ENCODE measurements at regions not wholly inside any gene's neighbourhood (a gene's known extent, or its start where the extent isn't known, plus 50 kb on each side); places are given as distances from the start of the nearest gene placed in this dataset.

- DNase-seq (ENCODE audit: low spot score) = no peak
- Histone ChIP-seq H2AK5ac (ENCODE audit: low read depth, low read length) (no peak overlapping the region), H2BK15ac (ENCODE audit: low read length) (no peak overlapping the region), H3K27ac (replicated peaks; ENCODE audit: low read length) (no peak overlapping the region), H2AFZ (ENCODE audit: low read length) (no peak overlapping the region), H3K36me3 (replicated peaks in 1 of 2; ENCODE audit: control insufficient read depth in 2 of 2, insufficient read depth in 2 of 2, low read length in 2 of 2) (no peaks in the 10 kb centered on the region), H4K8ac (ENCODE audit: low read depth, low read length) (no peak overlapping the region), H2BK12ac (ENCODE audit: low read length) (no peak overlapping the region), H3K18ac (ENCODE audit: low read length) (peak overlapping the region; percentile 87), H3K9ac (ENCODE audit: low read depth, low read length, poor library complexity) (no peak overlapping the region), H3K14ac (ENCODE audit: low read length) (no peak overlapping the region), H2BK5ac (ENCODE audit: low read length) (no peak overlapping the region), H4K91ac (ENCODE audit: low read depth, low read length, poor library complexity) (no peak overlapping the region), H3K79me1 (ENCODE audit: low read depth, low read length) (no peaks in the 10 kb centered on the region), H3K4me1 (ENCODE audit: control insufficient read depth in 2 of 2, insufficient read depth in 1 of 2, low read depth in 1 of 2, low read length in 2 of 2) (no peaks in the 10 kb centered on the region), H3K9me3 (replicated peaks in 1 of 2; ENCODE audit: control insufficient read depth in 2 of 2, insufficient read depth in 1 of 2, low read depth in 1 of 2, low read length in 2 of 2) (no peaks in the 10 kb centered on the region), H3K23ac (ENCODE audit: low read depth, low read length, poor library complexity) (no peak overlapping the region), H3K27me3 (ENCODE audit: control insufficient read depth in 3 of 3, insufficient read depth in 3 of 3, low read depth in 1 of 3, low read length in 3 of 3) (peaks cover 0 to 6% (median 0%) of the 10 kb centered on the region in 3 experiments), H3K4me3 (ENCODE audit: low read length in 2 of 2) (no peak overlapping the region), H2BK120ac (ENCODE audit: low read depth, low read length) (no peak overlapping the region), H3K4me2 (ENCODE audit: insufficient read depth, low read length, poor library complexity, severe bottlenecking) (no peak overlapping the region), H3K4ac (ENCODE audit: low read length) (no peak overlapping the region)
- no CpG with 5 or more reads among the region's 11 CpGs for WGBS, 2 donors (ENCODE audit: extremely low coverage in 2 of 2, insufficient read length in 2 of 2, insufficient replicate concordance in 1 of 2)
Measured at GRCh38 chr7:156432018-156432417, 208.6 kb upstream of the RNF32 start.

GRCh38 chr7:156430109-156430508, 210.5 kb upstream of the RNF32 start:
- Histone ChIP-seq H3K4me3 (ENCODE audit: low read length in 2 of 2) (no peak overlapping the region), H3K36me3 (replicated peaks in 1 of 2; ENCODE audit: control insufficient read depth in 2 of 2, insufficient read depth in 2 of 2, low read length in 2 of 2) (no peaks in the 10 kb centered on the region), H3K4ac (ENCODE audit: low read length) (no peak overlapping the region), H2BK15ac (ENCODE audit: low read length) (no peak overlapping the region), H2AK5ac (ENCODE audit: low read depth, low read length) (no peak overlapping the region), H4K91ac (ENCODE audit: low read depth, low read length, poor library complexity) (no peak overlapping the region), H3K4me2 (ENCODE audit: insufficient read depth, low read length, poor library complexity, severe bottlenecking) (no peak overlapping the region), H2BK12ac (ENCODE audit: low read length) (no peak overlapping the region), H3K18ac (ENCODE audit: low read length) (no peak overlapping the region), H3K23ac (ENCODE audit: low read depth, low read length, poor library complexity) (no peak overlapping the region), H2AFZ (ENCODE audit: low read length) (no peak overlapping the region), H4K8ac (ENCODE audit: low read depth, low read length) (no peak overlapping the region), H3K27ac (replicated peaks; ENCODE audit: low read length) (no peak overlapping the region), H3K9me3 (replicated peaks in 1 of 2; ENCODE audit: control insufficient read depth in 2 of 2, insufficient read depth in 1 of 2, low read depth in 1 of 2, low read length in 2 of 2) (no peaks in the 10 kb centered on the region), H3K9ac (ENCODE audit: low read depth, low read length, poor library complexity) (no peak overlapping the region), H2BK5ac (ENCODE audit: low read length) (no peak overlapping the region), H3K79me1 (ENCODE audit: low read depth, low read length) (no peaks in the 10 kb centered on the region), H2BK120ac (ENCODE audit: low read depth, low read length) (no peak overlapping the region), H3K4me1 (ENCODE audit: control insufficient read depth in 2 of 2, insufficient read depth in 1 of 2, low read depth in 1 of 2, low read length in 2 of 2) (no peaks in the 10 kb centered on the region), H3K14ac (ENCODE audit: low read length) (no peak overlapping the region), H3K27me3 (ENCODE audit: control insufficient read depth in 3 of 3, insufficient read depth in 3 of 3, low read depth in 1 of 3, low read length in 3 of 3) (no peaks in the 10 kb centered on the region)
- DNase-seq (ENCODE audit: low spot score) = no peak
- no CpG with 5 or more reads among the region's 7 CpGs for WGBS, 2 donors (ENCODE audit: extremely low coverage in 2 of 2, insufficient read length in 2 of 2, insufficient replicate concordance in 1 of 2)

GRCh38 chr7:156429514-156429913, 211.1 kb upstream of the RNF32 start:
- H4K91ac ChIP-seq (ENCODE audit: low read depth, low read length, poor library complexity) = no peak overlapping the region
- no CpG with 5 or more reads among the region's 5 CpGs for WGBS, 2 donors (ENCODE audit: extremely low coverage in 2 of 2, insufficient read length in 2 of 2, insufficient replicate concordance in 1 of 2)
- no peak overlapping the region for H2BK12ac ChIP-seq (ENCODE audit: low read length)
- no peak overlapping the region for H3K4me3 ChIP-seq (ENCODE audit: low read length in 2 of 2)
- no peak overlapping the region for H2BK15ac ChIP-seq (ENCODE audit: low read length)
- no peak overlapping the region for H2AFZ ChIP-seq (ENCODE audit: low read length)
- no peak for DNase-seq (ENCODE audit: low spot score)
- no peak overlapping the region for H3K27ac ChIP-seq (replicated peaks; ENCODE audit: low read length)
- H3K23ac ChIP-seq (ENCODE audit: low read depth, low read length, poor library complexity) = no peak overlapping the region
- H3K4ac ChIP-seq (ENCODE audit: low read length) = no peak overlapping the region
- H3K27me3 ChIP-seq (ENCODE audit: control insufficient read depth in 3 of 3, insufficient read depth in 3 of 3, low read depth in 1 of 3, low read length in 3 of 3) = no peaks in the 10 kb centered on the region
- H2BK5ac ChIP-seq (ENCODE audit: low read length) = no peak overlapping the region
- H3K9me3 ChIP-seq (replicated peaks in 1 of 2; ENCODE audit: control insufficient read depth in 2 of 2, insufficient read depth in 1 of 2, low read depth in 1 of 2, low read length in 2 of 2) = no peaks in the 10 kb centered on the region
- no peak overlapping the region for H3K4me2 ChIP-seq (ENCODE audit: insufficient read depth, low read length, poor library complexity, severe bottlenecking)
- H2AK5ac ChIP-seq (ENCODE audit: low read depth, low read length) = no peak overlapping the region
- H3K9ac ChIP-seq (ENCODE audit: low read depth, low read length, poor library complexity) = no peak overlapping the region
- H3K18ac ChIP-seq (ENCODE audit: low read length) = no peak overlapping the region
- H3K36me3 ChIP-seq (replicated peaks in 1 of 2; ENCODE audit: control insufficient read depth in 2 of 2, insufficient read depth in 2 of 2, low read length in 2 of 2) = no peaks in the 10 kb centered on the region
- H3K79me1 ChIP-seq (ENCODE audit: low read depth, low read length) = no peaks in the 10 kb centered on the region
- H3K4me1 ChIP-seq (ENCODE audit: control insufficient read depth in 2 of 2, insufficient read depth in 1 of 2, low read depth in 1 of 2, low read length in 2 of 2) = no peaks in the 10 kb centered on the region
- no peak overlapping the region for H2BK120ac ChIP-seq (ENCODE audit: low read depth, low read length)
- no peak overlapping the region for H4K8ac ChIP-seq (ENCODE audit: low read depth, low read length)
- H3K14ac ChIP-seq (ENCODE audit: low read length) = peak overlapping the region; percentile 87

GRCh38 chr7:156423876-156424275, 216.7 kb upstream of the RNF32 start:
- Histone ChIP-seq H3K9me3 (replicated peaks in 1 of 2; ENCODE audit: control insufficient read depth in 2 of 2, insufficient read depth in 1 of 2, low read depth in 1 of 2, low read length in 2 of 2) (peaks cover 0 to 2% of the 10 kb centered on the region in 2 donors), H4K91ac (ENCODE audit: low read depth, low read length, poor library complexity) (no peak overlapping the region), H2AFZ (ENCODE audit: low read length) (no peak overlapping the region), H3K14ac (ENCODE audit: low read length) (no peak overlapping the region), H2BK5ac (ENCODE audit: low read length) (no peak overlapping the region), H3K79me1 (ENCODE audit: low read depth, low read length) (no peaks in the 10 kb centered on the region), H3K23ac (ENCODE audit: low read depth, low read length, poor library complexity) (no peak overlapping the region), H3K4me1 (ENCODE audit: control insufficient read depth in 2 of 2, insufficient read depth in 1 of 2, low read depth in 1 of 2, low read length in 2 of 2) (no peaks in the 10 kb centered on the region), H3K4ac (ENCODE audit: low read length) (no peak overlapping the region), H3K27me3 (ENCODE audit: control insufficient read depth in 3 of 3, insufficient read depth in 3 of 3, low read depth in 1 of 3, low read length in 3 of 3) (no peaks in the 10 kb centered on the region), H2BK120ac (ENCODE audit: low read depth, low read length) (no peak overlapping the region), H2BK15ac (ENCODE audit: low read length) (no peak overlapping the region), H2AK5ac (ENCODE audit: low read depth, low read length) (no peak overlapping the region), H3K36me3 (replicated peaks in 1 of 2; ENCODE audit: control insufficient read depth in 2 of 2, insufficient read depth in 2 of 2, low read length in 2 of 2) (no peaks in the 10 kb centered on the region), H3K4me3 (ENCODE audit: low read length in 2 of 2) (no peak overlapping the region), H2BK12ac (ENCODE audit: low read length) (no peak overlapping the region), H4K8ac (ENCODE audit: low read depth, low read length) (no peak overlapping the region), H3K27ac (replicated peaks; ENCODE audit: low read length) (no peak overlapping the region), H3K18ac (ENCODE audit: low read length) (no peak overlapping the region), H3K9ac (ENCODE audit: low read depth, low read length, poor library complexity) (no peak overlapping the region), H3K4me2 (ENCODE audit: insufficient read depth, low read length, poor library complexity, severe bottlenecking) (no peak overlapping the region)
- DNase-seq (ENCODE audit: low spot score) = no peak
